Mucosa of descending colon (tissue), 3 donors: ENCODE measurements at regions not wholly inside any gene's neighbourhood (a gene's known extent, or its start where the extent isn't known, plus 50 kb on each side); places are given as distances from the start of the nearest gene placed in this dataset.

Experiments used
- ATAC-seq: fragments of 200-7000 bp; cut with Tn5 transposase; one replicate; pipeline ENCODE4 v1.9.1; 2020; ENCODE audit warnings: mild to moderate bottlenecking, moderate library complexity
- DNase-seq, 3 donors: peaks; one replicate each; pipeline ENCODE4 v3.0.0-alpha.2; 2020
- H3K36me3 ChIP-seq: fragments of 200-600 bp; one replicate; pipeline ENCODE4 v1.8.0; 2021; ENCODE audit warnings: low read depth, mild to moderate bottlenecking
- H3K4me1 ChIP-seq: fragments of 200-600 bp; one replicate; pipeline ENCODE4 v1.8.0; 2021; ENCODE audit warnings: low read depth, mild to moderate bottlenecking
- H3K4me3 ChIP-seq: fragments of 200-600 bp; one replicate; pipeline ENCODE4 v1.8.0; 2021; ENCODE audit warnings: mild to moderate bottlenecking
- H3K9me3 ChIP-seq: fragments of 200-600 bp; one replicate; pipeline ENCODE4 v1.8.0; 2021; ENCODE audit warnings: mild to moderate bottlenecking
- intact Hi-C, 2 donors: fragments of 100-400 bp; cut with DNase I in 1 of 2; cut with micrococcal nuclease in 1 of 2; formaldehyde crosslinking; loops; one replicate each; pipeline versions ENCODE4 v1.11.0 to v1.11.1; 2022; cut with DNase I, micrococcal nuclease
- TF ChIP-seq, protein P1 (sequence below): fragments of 200-600 bp; IDR thresholded peaks from one replicate; pipeline ENCODE4 v1.8.0; 2022; ENCODE audit warnings: antibody characterized with exemption, mild to moderate bottlenecking
- donor health status: DM: no; HTN: no; CAD: no; lungs with moderate emphysema.
- donor health status: DM: no; HTN: no; CAD: no.
- donor health status: DM: no; HTN: yes; CAD: no.

DNA sequence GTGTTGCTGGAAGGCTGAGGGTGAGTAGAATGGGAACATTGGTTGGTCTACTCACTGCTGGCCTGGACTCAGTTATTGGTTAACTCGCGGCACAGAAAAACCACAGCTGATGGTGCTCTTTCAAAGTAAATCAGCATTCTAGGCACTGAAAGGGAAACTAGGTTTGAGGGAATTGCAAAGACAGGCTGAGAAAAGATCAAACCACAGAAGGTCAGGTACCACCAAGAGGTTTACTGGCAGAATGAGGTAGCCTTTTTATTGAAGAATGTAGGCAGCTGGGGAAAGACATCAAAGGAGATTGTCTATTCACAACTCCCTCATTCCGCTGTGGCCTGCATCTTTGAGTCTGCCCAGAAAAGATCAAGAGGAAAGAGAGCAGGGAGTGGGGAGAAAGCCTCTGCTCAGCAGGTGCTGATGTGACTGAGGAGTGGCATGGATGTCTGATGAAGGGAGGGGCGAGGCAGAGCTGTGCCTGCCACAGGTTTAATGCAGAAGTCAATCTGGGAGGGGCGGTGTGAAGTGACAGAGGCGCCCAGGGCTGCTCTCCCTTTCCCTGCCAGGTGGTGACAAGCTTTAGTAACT lies 255.5 kb downstream of the MAN2A1 start:
- H3K4me1 ChIP-seq, result no peaks in the 10 kb centered on the region
- intact Hi-C loops, result no loop called here
- H3K36me3 ChIP-seq, result no peaks in the 10 kb centered on the region
- ATAC-seq, result no peak
- no peaks in the 10 kb centered on the region for H3K9me3 ChIP-seq
- TF ChIP-seq, protein P1, sequence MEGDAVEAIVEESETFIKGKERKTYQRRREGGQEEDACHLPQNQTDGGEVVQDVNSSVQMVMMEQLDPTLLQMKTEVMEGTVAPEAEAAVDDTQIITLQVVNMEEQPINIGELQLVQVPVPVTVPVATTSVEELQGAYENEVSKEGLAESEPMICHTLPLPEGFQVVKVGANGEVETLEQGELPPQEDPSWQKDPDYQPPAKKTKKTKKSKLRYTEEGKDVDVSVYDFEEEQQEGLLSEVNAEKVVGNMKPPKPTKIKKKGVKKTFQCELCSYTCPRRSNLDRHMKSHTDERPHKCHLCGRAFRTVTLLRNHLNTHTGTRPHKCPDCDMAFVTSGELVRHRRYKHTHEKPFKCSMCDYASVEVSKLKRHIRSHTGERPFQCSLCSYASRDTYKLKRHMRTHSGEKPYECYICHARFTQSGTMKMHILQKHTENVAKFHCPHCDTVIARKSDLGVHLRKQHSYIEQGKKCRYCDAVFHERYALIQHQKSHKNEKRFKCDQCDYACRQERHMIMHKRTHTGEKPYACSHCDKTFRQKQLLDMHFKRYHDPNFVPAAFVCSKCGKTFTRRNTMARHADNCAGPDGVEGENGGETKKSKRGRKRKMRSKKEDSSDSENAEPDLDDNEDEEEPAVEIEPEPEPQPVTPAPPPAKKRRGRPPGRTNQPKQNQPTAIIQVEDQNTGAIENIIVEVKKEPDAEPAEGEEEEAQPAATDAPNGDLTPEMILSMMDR, result no peak
- DNase-seq, result no peak
- no peak overlapping the region for H3K4me3 ChIP-seq

DNA sequence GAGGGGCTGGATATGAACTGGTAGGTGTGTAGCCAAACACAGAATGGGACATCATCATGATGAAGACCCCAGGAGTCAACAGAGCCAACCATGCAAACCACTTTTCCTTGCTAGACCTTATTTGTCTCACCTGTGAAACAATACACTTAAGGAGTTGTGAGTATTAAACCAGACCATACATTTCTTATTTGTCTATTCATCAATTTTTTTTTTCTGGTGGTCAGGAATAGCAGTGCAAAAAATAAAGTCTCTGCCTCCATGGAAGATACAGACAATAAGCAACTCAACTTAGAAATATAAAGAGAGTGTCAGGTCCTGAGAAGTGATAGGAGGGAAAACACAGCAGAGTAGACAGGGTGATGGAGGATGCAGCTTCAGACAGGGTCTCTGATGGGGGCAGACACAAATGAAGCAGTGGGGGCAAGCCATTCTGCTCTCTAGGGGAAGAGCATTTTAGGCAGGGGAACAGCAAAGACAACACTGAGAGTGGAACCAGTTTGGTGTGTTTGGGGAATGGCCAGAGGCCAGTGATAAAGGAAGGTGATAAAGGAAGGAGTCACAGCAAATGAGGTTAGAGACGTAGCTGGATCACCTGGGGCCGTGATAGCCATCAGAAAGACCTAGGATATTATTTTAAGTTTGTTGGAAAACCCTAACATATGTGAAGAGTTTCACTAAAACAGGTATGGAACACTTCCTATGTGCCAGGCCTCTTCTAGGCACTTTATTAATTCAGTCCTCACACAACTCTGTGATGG lies 256.2 kb downstream of the MAN2A1 start:
- no peaks in the 10 kb centered on the region for H3K9me3 ChIP-seq
- H3K4me1 ChIP-seq, result no peaks in the 10 kb centered on the region
- TF ChIP-seq, protein P1, result no peak
- intact Hi-C loops, result no loop called here
- ATAC-seq, result no peak
- no peak for DNase-seq
- H3K36me3 ChIP-seq, result no peaks in the 10 kb centered on the region
- no peak overlapping the region for H3K4me3 ChIP-seq

DNA sequence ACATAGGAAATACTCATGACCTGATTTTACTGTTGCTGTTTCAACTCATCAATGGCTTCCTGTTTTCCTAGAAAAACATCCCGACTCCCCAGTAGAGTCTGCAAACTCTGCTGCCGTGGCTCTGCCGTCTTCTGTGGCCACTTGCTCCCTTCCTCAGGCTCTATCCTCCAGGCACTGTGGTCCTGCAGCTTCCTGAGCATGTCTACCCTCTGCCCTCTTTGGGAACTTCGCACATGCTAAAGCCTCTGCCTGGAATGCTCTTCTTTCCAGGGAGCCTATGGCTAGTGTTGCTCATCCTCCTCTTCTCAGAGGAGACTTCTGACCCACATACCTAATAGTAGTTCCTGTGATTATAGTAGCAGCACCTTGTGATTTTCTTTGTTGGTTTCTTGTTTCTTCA lies 256.9 kb downstream of the MAN2A1 start:
- ATAC-seq (no peak), DNase-seq (no peak)
- Histone ChIP-seq H3K36me3 (no peaks in the 10 kb centered on the region), H3K4me1 (no peaks in the 10 kb centered on the region), H3K9me3 (no peaks in the 10 kb centered on the region), H3K4me3 (no peak overlapping the region)
- TF ChIP-seq, protein P1, result no peak
- intact Hi-C loops, result no loop called here

- no peak for DNase-seq
- H3K36me3 ChIP-seq, result no peaks in the 10 kb centered on the region
- H3K9me3 ChIP-seq, result no peaks in the 10 kb centered on the region
- H3K4me3 ChIP-seq, result no peak overlapping the region
- no peak for ATAC-seq
- intact Hi-C loops, result no loop called here
- TF ChIP-seq, protein P1, result no peak
- H3K4me1 ChIP-seq, result no peaks in the 10 kb centered on the region
Observed at GRCh38 chr5:109947667-109948066, 257.9 kb downstream of the MAN2A1 start.

DNA sequence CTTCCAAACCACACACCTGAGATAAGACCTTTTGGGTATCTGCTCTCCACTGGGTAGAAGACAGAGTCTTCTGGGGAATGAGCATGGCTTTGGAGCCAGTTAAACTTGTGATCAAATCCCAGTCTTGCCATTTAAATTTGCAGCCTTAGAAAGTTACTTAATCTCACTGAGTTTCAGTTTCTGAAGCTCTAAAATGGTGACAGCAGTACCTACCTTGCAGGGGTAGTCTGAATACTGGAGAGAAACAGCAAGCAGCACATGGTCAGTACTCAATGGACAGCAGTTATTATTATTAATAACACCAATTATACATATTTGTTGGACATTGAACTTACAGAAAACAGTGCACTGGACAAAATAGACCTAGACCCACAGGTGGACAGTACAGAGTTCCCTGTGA lies 260.9 kb downstream of the MAN2A1 start:
- Histone ChIP-seq H3K4me1 (no peaks in the 10 kb centered on the region), H3K4me3 (no peak overlapping the region), H3K36me3 (no peaks in the 10 kb centered on the region), H3K9me3 (no peaks in the 10 kb centered on the region)
- intact Hi-C loops, result no loop called here
- TF ChIP-seq, protein P1, result no peak
- ATAC-seq (no peak), DNase-seq (no peak)
